GM12878 (cell line): ENCODE measurements at regions not wholly inside any gene's neighbourhood (a gene's known extent, or its start where the extent isn't known, plus 50 kb on each side); places are given as distances from the start of the nearest gene placed in this dataset.

Source experiments
- ATAC-seq: fragments of 200-7000 bp; cut with Tn5 transposase; 3 replicates; pipeline ENCODE4 v1.9.1; 2020; ENCODE audit warnings: mild to moderate bottlenecking, moderate library complexity
- BruUV-seq: library from RNA; stranded (reverse); fragments of 400-500 nt; replicated peaks from 2 replicates; lab custom pipeline; 2021; lab: Mats Ljungman, UMichigan
- CTCF ChIA-PET: fragments of 300-600 bp; sonication (Branson Sonifier 250); formaldehyde crosslinking; extraction: SDS; loops from one replicate; lab custom pipeline; 2021; ENCODE audit warnings: inconsistent platforms; lab: Yijun Ruan, JAX
- POLR2A ChIA-PET: fragments of 350-600 bp; formaldehyde crosslinking; extraction: SDS; loops from one replicate; lab custom pipeline; 2021; ENCODE audit warnings: inconsistent platforms; lab: Charles Lee
- RAD21 ChIA-PET: fragments of 300-600 bp; sonication (Branson Sonifier 250); formaldehyde crosslinking; loops from one replicate; lab custom pipeline; 2023; ENCODE audit warnings: antibody characterized with exemption; ENCODE audit not compliant: unreplicated experiment; lab: Charles Lee
- SMC1A ChIA-PET: fragments of 300-600 bp; sonication (Branson Sonifier 250); formaldehyde crosslinking; loops from one replicate; lab custom pipeline; 2023; ENCODE audit not compliant: unreplicated experiment, uncharacterized antibody; lab: Charles Lee
- DNase-seq: peaks from one replicate; pipeline ENCODE4 v3.0.0-alpha.2; 2011; ENCODE audit warnings: low read depth, low spot score
- FAIRE-seq: peaks from 3 replicates; lab custom pipeline; 2011; peaks lifted over from hg19 to GRCh38; lab: Jason Lieb, UNC
- H2AFZ ChIP-seq: 2 replicates; pipeline ENCODE4 v1.6.0; 2011; ENCODE audit warnings: low read depth, low read length, control low read depth; ENCODE audit not compliant: control insufficient read depth
- H3K27ac ChIP-seq: 2 replicates; pipeline ENCODE4 v1.5.1; 2011; ENCODE audit warnings: control low read depth; ENCODE audit not compliant: control insufficient read depth, insufficient read depth
- H3K27me3 ChIP-seq, 2 experiments: replicated peaks in 1 of 2; 2 replicates each; pipeline versions ENCODE4 v1.6.0 to v1.6.1; 2011; ENCODE audit warnings: low read length in 1 of 2; ENCODE audit not compliant: control insufficient read depth in 2 of 2, insufficient read depth in 2 of 2
- H3K36me3 ChIP-seq, 2 experiments: 2 replicates each; pipeline ENCODE4 v1.5.1; 2011; ENCODE audit warnings: low read length in 1 of 2; ENCODE audit not compliant: control insufficient read depth in 2 of 2, insufficient read depth in 2 of 2
- H3K4me1 ChIP-seq: 2 replicates; pipeline ENCODE4 v1.6.1; 2011; ENCODE audit warnings: mild to moderate bottlenecking, low read length, moderate library complexity, mixed read lengths; ENCODE audit not compliant: control insufficient read depth, insufficient read depth
- H3K4me2 ChIP-seq: 2 replicates; pipeline ENCODE4 v1.6.0; 2011; ENCODE audit warnings: control low read depth; ENCODE audit not compliant: control insufficient read depth, insufficient read depth
- H3K4me3 ChIP-seq: fragments of 200-600 bp; sonication (generic); 2 replicates; pipeline ENCODE4 v1.5.1; 2016
- H3K79me2 ChIP-seq: 2 replicates; pipeline ENCODE4 v1.6.0; 2011; ENCODE audit warnings: low read length; ENCODE audit not compliant: control insufficient read depth, insufficient read depth
- H3K9ac ChIP-seq: 2 replicates; pipeline ENCODE4 v1.8.0; 2011; ENCODE audit warnings: low read length, control low read depth, mixed read lengths; ENCODE audit not compliant: control insufficient read depth, insufficient read depth
- H3K9me3 ChIP-seq: replicated peaks from 3 replicates; pipeline ENCODE4 v1.5.1; 2011; ENCODE audit warnings: mild to moderate bottlenecking, low read length; ENCODE audit not compliant: control insufficient read depth, insufficient read depth
- H4K20me1 ChIP-seq: 2 replicates; pipeline ENCODE4 v1.6.0; 2011; ENCODE audit not compliant: control insufficient read depth, insufficient read depth
- ATF2 ChIP-seq: IDR thresholded peaks from 2 replicates; pipeline ENCODE4 v1.6.1; 2012; ENCODE audit warnings: low read length, inconsistent platforms
- BCL11A ChIP-seq: IDR thresholded peaks from 2 replicates; pipeline ENCODE4 v1.6.1; 2011; ENCODE audit warnings: low read depth, low read length
- BMI1 ChIP-seq: fragments of 450-650 bp; IDR thresholded peaks from 2 replicates; pipeline ENCODE4 v1.6.1; 2016; ENCODE audit warnings: mild to moderate bottlenecking, moderate library complexity, borderline replicate concordance
- CREM ChIP-seq: IDR thresholded peaks from 2 replicates; pipeline ENCODE4 v1.6.1; 2014; ENCODE audit warnings: antibody characterized with exemption, low read depth
- DPF2 ChIP-seq: fragments of 450-650 bp; IDR thresholded peaks from 2 replicates; pipeline ENCODE4 v1.6.1; 2017; ENCODE audit warnings: mild to moderate bottlenecking
- EGR1 ChIP-seq, 2 experiments: IDR thresholded peaks; 1 replicate in 1 of 2; 2 replicates in 1 of 2; pipeline ENCODE4 v1.6.1; 2011 to 2012; ENCODE audit warnings: low read depth in 2 of 2, low read length in 2 of 2, borderline replicate concordance in 1 of 2, mild to moderate bottlenecking in 1 of 2, moderate library complexity in 1 of 2
- HDAC2 ChIP-seq: fragments of 200-600 bp; sonication (generic); IDR thresholded peaks from 2 replicates; pipeline ENCODE4 v1.6.1; 2017
- NFYB ChIP-seq: IDR thresholded peaks from 2 replicates; pipeline ENCODE4 v1.6.1; 2011; ENCODE audit warnings: low read depth, mild to moderate bottlenecking, low read length, improper control_type of control experiment, moderate library complexity; ENCODE audit not compliant: insufficient read depth
- NRF1 ChIP-seq: conservative IDR thresholded peaks from 2 replicates; pipeline ENCODE4 v1.6.1; 2011; ENCODE audit warnings: mild to moderate bottlenecking, low read depth, low read length, improper control_type of control experiment
- PAX5 ChIP-seq: IDR thresholded peaks from 2 replicates; pipeline ENCODE4 v1.6.1; 2011; ENCODE audit warnings: low read depth, low read length, borderline replicate concordance
- POU2F2 ChIP-seq: IDR thresholded peaks from 3 replicates; pipeline ENCODE4 v1.6.1; 2011; ENCODE audit warnings: low read depth, mild to moderate bottlenecking, low read length, borderline replicate concordance
- RELB ChIP-seq: fragments of 450-650 bp; IDR thresholded peaks from 2 replicates; pipeline ENCODE4 v1.6.1; 2017; ENCODE audit warnings: low read depth, mild to moderate bottlenecking, moderate library complexity
- SMAD5 ChIP-seq: IDR thresholded peaks from 2 replicates; pipeline ENCODE4 v1.6.1; 2016; ENCODE audit warnings: antibody characterized with exemption, low read depth
- SPI1 ChIP-seq: IDR thresholded peaks from 2 replicates; pipeline ENCODE4 v1.6.1; 2011; ENCODE audit warnings: low read depth, mild to moderate bottlenecking, low read length, moderate library complexity, borderline replicate concordance; ENCODE audit not compliant: insufficient read depth
- SRF ChIP-seq, 2 experiments: IDR thresholded peaks; 2 replicates each; pipeline ENCODE4 v1.6.1; 2011; ENCODE audit warnings: low read depth in 2 of 2, low read length in 2 of 2, mild to moderate bottlenecking in 1 of 2, moderate library complexity in 1 of 2
- ZSCAN29 ChIP-seq: fragments of 450-650 bp; IDR thresholded peaks from 2 replicates; pipeline ENCODE4 v1.6.1; 2017; ENCODE audit warnings: mild to moderate bottlenecking, moderate library complexity
- WGBS: methylation state at CpG from one replicate; pipeline ENCODE4 v1.1.6; 2016; ENCODE audit warnings: low lambda C conversion rate; ENCODE audit not compliant: insufficient replicate concordance, insufficient coverage; ENCODE audit errors: missing lambda C conversion rate; 5-methylcytosine and 5-hydroxymethylcytosine counted together
- in situ Hi-C: fragments of 300-500 bp; cut with MboI; formaldehyde crosslinking; loops from 9 replicates; pipeline ENCODE4 v1.14.3; 2018; ENCODE audit warnings: mixed read lengths
- intact Hi-C: fragments of 100-400 bp; cut with micrococcal nuclease; formaldehyde crosslinking; loops from one replicate; pipeline ENCODE4 v1.14.2; 2022; ENCODE audit not compliant: unreplicated experiment

- TF ChIP-seq RELB (no peak), ATF2 (no peak), POU2F2 (no peak), DPF2 (no peak), BCL11A (no peak), NFYB (no peak), ZSCAN29 (no peak), SRF (IDR thresholded peaks at IDR 0.05; ENCODE audit: low read depth in 2 of 2, low read length in 2 of 2) (no peak), SPI1 (no peak), PAX5 (no peak), CREM (no peak)
These were observed 193.0 kb downstream of the IRX5 start (continued) for GRCh38 chr16:55123652-55124051.

- no peaks in the 10 kb centered on the region for H3K9me3 ChIP-seq
- no peaks in the 10 kb centered on the region for H3K36me3 ChIP-seq
- BruUV-seq: no TSS peak
- H3K4me2 ChIP-seq: no peak overlapping the region
- H3K4me3 ChIP-seq: no peak overlapping the region
- TF ChIP-seq SMAD5 (no peak), HDAC2 (no peak), NRF1 (no peak), BMI1 (no peak), EGR1 (IDR thresholded peaks at IDR 0.05; ENCODE audit: borderline replicate concordance in 1 of 2, low read depth in 2 of 2, low read length in 2 of 2) (no peak)
- ChIA-PET RAD21 (no interaction called here), CTCF (no interaction called here), POLR2A (no interaction called here), SMC1A (no interaction called here)
- no peak for ATAC-seq
- 30% methylated on average over 8 of the region's 8 CpGs for WGBS
- in situ Hi-C loops: no loop called here
- DNase-seq: no peak
- H3K4me1 ChIP-seq: no peaks in the 10 kb centered on the region
- no peak for FAIRE-seq
- no peaks in the 10 kb centered on the region for H3K79me2 ChIP-seq
- intact Hi-C loops: no loop called here
- H3K27me3 ChIP-seq: no peaks in the 10 kb centered on the region
- H3K27ac ChIP-seq: no peak overlapping the region
- H4K20me1 ChIP-seq: no peaks in the 10 kb centered on the region
- H3K9ac ChIP-seq: no peak overlapping the region
- H2AFZ ChIP-seq: no peak overlapping the region
These were observed 195.2 kb downstream of the IRX5 start for GRCh38 chr16:55125818-55126385.
